GM19328 (cell line): ENCODE measurements at regions not wholly inside any gene's neighbourhood (a gene's known extent, or its start where the extent isn't known, plus 50 kb on each side); places are given as distances from the start of the nearest gene placed in this dataset.
"Not testable (repeated sequence)": the region's sequence is repeated elsewhere in the genome, so short reads cannot be mapped to it uniquely, and the experiment has no call there.

Source experiments
- ATAC-seq: cut with Tn5 transposase; IDR thresholded peaks from one replicate; pipeline ENCODE4 v1.9.1; 2021; ENCODE audit warnings: mild to moderate bottlenecking, moderate library complexity; ENCODE audit not compliant: unreplicated experiment

- ATAC-seq: no peak
These were observed 117.3 kb downstream of the NKX6-1 start for GRCh38 chr4:84381759-84382158.

- no peak for ATAC-seq
These were observed 119.0 kb downstream of the NKX6-1 start for GRCh38 chr4:84379917-84380641.

GRCh38 chr4:84378983-84379382 lies 120.1 kb downstream of the NKX6-1 start:
- no peak for ATAC-seq

GRCh38 chr4:84378356-84378755 lies 120.7 kb downstream of the NKX6-1 start:
- no peak for ATAC-seq

- no peak for ATAC-seq
These were observed 132.2 kb downstream of the NKX6-1 start for GRCh38 chr4:84366907-84367306.

- ATAC-seq: no peak
These were observed 132.9 kb downstream of the NKX6-1 start for GRCh38 chr4:84366161-84366560.

- ATAC-seq: no peak
These were observed 136.0 kb downstream of the NKX6-1 start for GRCh38 chr4:84362896-84363655.

GRCh38 chr4:84342161-84342560 lies 156.9 kb downstream of the NKX6-1 start:
- ATAC-seq: no peak

GRCh38 chr4:84341559-84341958 lies 157.5 kb downstream of the NKX6-1 start:
- ATAC-seq: no peak

- ATAC-seq: no peak
These were observed 160.7 kb downstream of the NKX6-1 start for GRCh38 chr4:84338367-84338766.

- no peak for ATAC-seq
These were observed 162.0 kb downstream of the NKX6-1 start for GRCh38 chr4:84336964-84337705.

- ATAC-seq: no peak
These were observed 171.6 kb downstream of the NKX6-1 start for GRCh38 chr4:84327526-84327925.

GRCh38 chr4:84325625-84326024 lies 173.5 kb downstream of the NKX6-1 start:
- no peak for ATAC-seq

GRCh38 chr4:84324303-84325245 lies 174.5 kb downstream of the NKX6-1 start:
- ATAC-seq: no peak

GRCh38 chr4:84319124-84319523 lies 180.0 kb downstream of the NKX6-1 start:
- ATAC-seq: no peak

- ATAC-seq: no peak
These were observed 181.6 kb downstream of the NKX6-1 start for GRCh38 chr4:84317513-84317912.

- no peak for ATAC-seq
These were observed 186.6 kb downstream of the NKX6-1 start for GRCh38 chr4:84312426-84313012.

- ATAC-seq: no peak
These were observed 189.9 kb downstream of the NKX6-1 start for GRCh38 chr4:84309191-84309590.

GRCh38 chr4:84298719-84299254 lies 200.3 kb downstream of the NKX6-1 start:
- ATAC-seq: not testable (repeated sequence)
